DND-41 (cell line): ENCODE measurements at regions not wholly inside any gene's neighbourhood (a gene's known extent, or its start where the extent isn't known, plus 50 kb on each side); places are given as distances from the start of the nearest gene placed in this dataset.

Experiments used
- CTCF ChIP-seq: IDR thresholded peaks from 2 replicates; pipeline ENCODE4 v1.5.1; 2012; ENCODE audit warnings: borderline replicate concordance, low read length, moderate library complexity, mild to moderate bottlenecking; ENCODE audit not compliant: poor library complexity, severe bottlenecking; ENCODE audit errors: extremely low read depth
- EZH2 ChIP-seq: IDR thresholded peaks from 3 replicates; pipeline ENCODE4 v1.6.1; 2012; ENCODE audit warnings: borderline replicate concordance, low read depth, mild to moderate bottlenecking, moderate library complexity, low read length, inconsistent platforms; ENCODE audit not compliant: severe bottlenecking

- TF ChIP-seq CTCF (no peak), EZH2 (no peak)
Observed at GRCh38 chr16:5581428-5581827, 483.8 kb upstream of the EEF2KMT start.
